IMR-90 (cell line): ENCODE measurements at regions not wholly inside any gene's neighbourhood (a gene's known extent, or its start where the extent isn't known, plus 50 kb on each side); places are given as distances from the start of the nearest gene placed in this dataset.

Experiments used
- ATAC-seq: fragments of 200-7000 bp; cut with Tn5 transposase; 2 replicates; pipeline ENCODE4 v1.9.1; 2020; ENCODE audit warnings: low read depth, mild to moderate bottlenecking, moderate library complexity
- BruUV-seq: library from RNA; stranded (reverse); fragments of 400-500 nt; replicated peaks from 2 replicates; lab custom pipeline; 2021; lab: Mats Ljungman, UMichigan
- CTCF ChIA-PET: fragments of 300-600 bp; formaldehyde crosslinking; extraction: SDS; loops from one replicate; lab custom pipeline; 2021; ENCODE audit warnings: antibody characterized with exemption; lab: Yijun Ruan, JAX
- POLR2A ChIA-PET: fragments of 300-600 bp; sonication (Branson Sonifier 250); formaldehyde crosslinking; loops from one replicate; lab custom pipeline; 2022; ENCODE audit warnings: antibody characterized with exemption; ENCODE audit not compliant: unreplicated experiment; lab: Charles Lee
- DNase-seq: peaks from one replicate; pipeline ENCODE4 v3.0.0; 2013
- H2AFZ ChIP-seq: replicated peaks from 2 replicates; pipeline ENCODE3; 2013; ENCODE audit warnings: low read length, mild to moderate bottlenecking; ENCODE audit not compliant: poor library complexity
- H2AK5ac ChIP-seq: 2 replicates; pipeline ENCODE4 v1.6.1; 2013; ENCODE audit warnings: low read depth, low read length, inconsistent platforms
- H2AK9ac ChIP-seq: replicated peaks from 2 replicates; pipeline ENCODE3; 2013; ENCODE audit warnings: mild to moderate bottlenecking, low read depth, low read length, moderate library complexity; ENCODE audit not compliant: poor library complexity
- H2BK120ac ChIP-seq: 2 replicates; pipeline ENCODE4 v1.6.1; 2013; ENCODE audit warnings: low read depth, low read length, inconsistent platforms
- H2BK15ac ChIP-seq: 3 replicates; pipeline ENCODE4 v1.6.1; 2013; ENCODE audit warnings: low read depth, low read length, inconsistent platforms
- H2BK20ac ChIP-seq: 2 replicates; pipeline ENCODE4 v1.6.1; 2013; ENCODE audit warnings: low read depth, mild to moderate bottlenecking, inconsistent platforms, low read length, moderate library complexity
- H2BK5ac ChIP-seq: 2 replicates; pipeline ENCODE4 v1.6.1; 2013; ENCODE audit warnings: mild to moderate bottlenecking, low read depth, low read length, inconsistent platforms; ENCODE audit not compliant: poor library complexity, severe bottlenecking
- H3K14ac ChIP-seq: replicated peaks from 2 replicates; pipeline ENCODE4 v1.6.1; 2013; ENCODE audit warnings: low read depth, low read length, inconsistent platforms
- H3K18ac ChIP-seq: 2 replicates; pipeline ENCODE4 v1.6.1; 2013; ENCODE audit warnings: low read depth, low read length, control low read depth
- H3K23ac ChIP-seq: 2 replicates; pipeline ENCODE4 v1.6.1; 2013; ENCODE audit warnings: low read depth, low read length, inconsistent platforms
- H3K27ac ChIP-seq: 2 replicates; pipeline ENCODE4 v1.5.1; 2013; ENCODE audit warnings: mild to moderate bottlenecking, control low read depth, low read length; ENCODE audit not compliant: insufficient read depth
- H3K27me3 ChIP-seq: 2 replicates; pipeline ENCODE4 v1.6.1; 2013; ENCODE audit warnings: low read length; ENCODE audit not compliant: control insufficient read depth, insufficient read depth
- H3K36me3 ChIP-seq: 2 replicates; pipeline ENCODE4 v1.6.1; 2013; ENCODE audit warnings: low read length, mixed read lengths; ENCODE audit not compliant: control insufficient read depth, insufficient read depth
- H3K4ac ChIP-seq: 2 replicates; pipeline ENCODE4 v1.6.1; 2013; ENCODE audit warnings: low read depth, low read length, inconsistent platforms
- H3K4me1 ChIP-seq: 2 replicates; pipeline ENCODE4 v1.6.1; 2013; ENCODE audit warnings: low read length, mixed read lengths; ENCODE audit not compliant: control insufficient read depth, insufficient read depth
- H3K4me2 ChIP-seq: 2 replicates; pipeline ENCODE4 v1.6.1; 2013; ENCODE audit warnings: low read depth, mild to moderate bottlenecking, control low read depth, low read length, moderate library complexity
- H3K4me3 ChIP-seq: 2 replicates; pipeline ENCODE4 v1.5.1; 2013; ENCODE audit warnings: low read depth, mild to moderate bottlenecking, control low read depth, low read length, moderate library complexity; ENCODE audit not compliant: insufficient read depth
- H3K56ac ChIP-seq: 2 replicates; pipeline ENCODE4 v1.6.1; 2013; ENCODE audit warnings: low read length, inconsistent platforms; ENCODE audit not compliant: insufficient read depth; ENCODE audit errors: extremely low read depth
- H3K79me1 ChIP-seq, 2 experiments: 2 replicates each; pipeline ENCODE4 v1.6.1; 2013; ENCODE audit warnings: low read length in 2 of 2, inconsistent platforms in 1 of 2, low read depth in 1 of 2
- H3K9ac ChIP-seq: 2 replicates; pipeline ENCODE4 v1.6.1; 2013; ENCODE audit warnings: low read depth, low read length, control low read depth
- H3K9me1 ChIP-seq: 2 replicates; pipeline ENCODE4 v1.6.1; 2013; ENCODE audit warnings: low read length, inconsistent platforms; ENCODE audit not compliant: insufficient read depth
- H3K9me3 ChIP-seq: 2 replicates; pipeline ENCODE4 v1.6.1; 2013; ENCODE audit warnings: low read length; ENCODE audit not compliant: control insufficient read depth, insufficient read depth
- H4K20me1 ChIP-seq: 2 replicates; pipeline ENCODE4 v1.6.1; 2013; ENCODE audit warnings: low read length, inconsistent platforms; ENCODE audit not compliant: insufficient read depth
- H4K5ac ChIP-seq: 2 replicates; pipeline ENCODE4 v1.6.1; 2013; ENCODE audit warnings: mild to moderate bottlenecking, low read depth, low read length, control low read depth
- H4K8ac ChIP-seq, 2 experiments: 2 replicates each; pipeline ENCODE4 v1.6.1; 2013; ENCODE audit warnings: low read depth in 2 of 2, low read length in 2 of 2, control low read depth in 1 of 2, inconsistent platforms in 1 of 2
- H4K91ac ChIP-seq: 2 replicates; pipeline ENCODE4 v1.6.1; 2013; ENCODE audit warnings: low read depth, low read length, inconsistent platforms; ENCODE audit not compliant: insufficient read depth
- CEBPB ChIP-seq: IDR thresholded peaks from 2 replicates; pipeline ENCODE4 v1.6.1; 2012; ENCODE audit warnings: low read depth, low read length, improper control_type of control experiment
- MAZ ChIP-seq: IDR thresholded peaks from 2 replicates; pipeline ENCODE4 v1.6.1; 2012; ENCODE audit warnings: low read depth, mild to moderate bottlenecking, low read length, improper control_type of control experiment, moderate library complexity, borderline replicate concordance
- MXI1 ChIP-seq: IDR thresholded peaks from 2 replicates; pipeline ENCODE4 v1.6.1; 2012; ENCODE audit warnings: low read depth, mild to moderate bottlenecking, low read length, moderate library complexity, borderline replicate concordance
- NFE2L2 ChIP-seq: fragments of 150-350 bp; IDR thresholded peaks from 2 replicates; pipeline ENCODE4 v1.6.1; 2016; ENCODE audit warnings: low read depth, mild to moderate bottlenecking, low read length
- POLR2A ChIP-seq: IDR thresholded peaks from 2 replicates; pipeline ENCODE4 v1.6.1; 2012; ENCODE audit warnings: mild to moderate bottlenecking, low read depth, low read length
- dilution Hi-C: fragments of 300-500 bp; cut with HindIII; formaldehyde crosslinking; loops from one replicate; pipeline ENCODE4 v1.14.3; 2018; ENCODE audit warnings: low sequenced_read_pairs; ENCODE audit not compliant: unreplicated experiment
- in situ Hi-C: fragments of 300-500 bp; cut with MboI; formaldehyde crosslinking; loops from 3 replicates; pipeline ENCODE4 v1.14.3; 2019; ENCODE audit warnings: low sequenced_read_pairs, inconsistent platforms, mixed read lengths
- intact Hi-C: fragments of 100-400 bp; cut with micrococcal nuclease; formaldehyde crosslinking; loops from 2 replicates; pipeline ENCODE4 v1.10.0; 2022
- TF ChIP-seq, protein P1 (sequence below): fragments of 150-350 bp; IDR thresholded peaks from 2 replicates; pipeline ENCODE4 v1.6.1; 2016; ENCODE audit warnings: low read depth, mild to moderate bottlenecking, low read length, moderate library complexity, borderline replicate concordance

- Histone ChIP-seq H3K56ac (no peak overlapping the region), H3K4me1 (no peaks in the 10 kb centered on the region), H3K4me2 (no peak overlapping the region), H2BK120ac (no peak overlapping the region), H3K14ac (no peak overlapping the region), H3K27ac (no peak overlapping the region), H2BK5ac (no peak overlapping the region), H3K9ac (no peak overlapping the region), H4K8ac (no peak overlapping the region), H2AK9ac (no peak overlapping the region), H2AFZ (no peak overlapping the region), H3K23ac (no peak overlapping the region), H3K18ac (no peak overlapping the region), H2AK5ac (no peak overlapping the region), H2BK20ac (no peak overlapping the region), H3K36me3 (no peaks in the 10 kb centered on the region), H4K20me1 (no peaks in the 10 kb centered on the region), H3K27me3 (no peaks in the 10 kb centered on the region), H3K79me1 (no peaks in the 10 kb centered on the region), H2BK15ac (no peak overlapping the region), H3K9me1 (no peaks in the 10 kb centered on the region), H3K4ac (no peak overlapping the region), H4K91ac (no peak overlapping the region), H3K4me3 (no peak overlapping the region), H3K9me3 (peaks cover 2% of the 10 kb centered on the region; the same call in 1 of the 2 replicates), H4K5ac (no peak overlapping the region)
- ChIA-PET CTCF (interaction anchor here (0.5 kb wide), 1 partner anchor 242 kb away, joined by 3 read pairs; no protein-coding TSS in a partner anchor), POLR2A (no interaction called here)
- in situ Hi-C loops, result no loop called here
- intact Hi-C loops, result no loop called here
- no peak for ATAC-seq
- DNase-seq, result no peak
- no TSS peak for BruUV-seq
- dilution Hi-C loops, result no loop called here
- TF ChIP-seq POLR2A, result no peak
- no peak for TF ChIP-seq MXI1
- no peak for TF ChIP-seq CEBPB
- TF ChIP-seq, protein P1, sequence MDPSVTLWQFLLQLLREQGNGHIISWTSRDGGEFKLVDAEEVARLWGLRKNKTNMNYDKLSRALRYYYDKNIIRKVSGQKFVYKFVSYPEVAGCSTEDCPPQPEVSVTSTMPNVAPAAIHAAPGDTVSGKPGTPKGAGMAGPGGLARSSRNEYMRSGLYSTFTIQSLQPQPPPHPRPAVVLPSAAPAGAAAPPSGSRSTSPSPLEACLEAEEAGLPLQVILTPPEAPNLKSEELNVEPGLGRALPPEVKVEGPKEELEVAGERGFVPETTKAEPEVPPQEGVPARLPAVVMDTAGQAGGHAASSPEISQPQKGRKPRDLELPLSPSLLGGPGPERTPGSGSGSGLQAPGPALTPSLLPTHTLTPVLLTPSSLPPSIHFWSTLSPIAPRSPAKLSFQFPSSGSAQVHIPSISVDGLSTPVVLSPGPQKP, result no peak
- no peak for TF ChIP-seq MAZ
- TF ChIP-seq NFE2L2, result no peak
Observed at GRCh38 chr10:65328486-65328885, 1597.3 kb upstream of the LRRTM3 start.
